Activated effector memory CD4-positive, alpha-beta T cell treated with anti-CD3 and anti-CD28 coated beads, Interleukin-2, amount 50 U/mL, for 16 hours (primary cell): ENCODE measurements at regions not wholly inside any gene's neighbourhood (a gene's known extent, or its start where the extent isn't known, plus 50 kb on each side); places are given as distances from the start of the nearest gene placed in this dataset.

Source experiments
- DNase-seq: peaks from one replicate; pipeline ENCODE4 v3.0.0-alpha.2; 2020

DNA sequence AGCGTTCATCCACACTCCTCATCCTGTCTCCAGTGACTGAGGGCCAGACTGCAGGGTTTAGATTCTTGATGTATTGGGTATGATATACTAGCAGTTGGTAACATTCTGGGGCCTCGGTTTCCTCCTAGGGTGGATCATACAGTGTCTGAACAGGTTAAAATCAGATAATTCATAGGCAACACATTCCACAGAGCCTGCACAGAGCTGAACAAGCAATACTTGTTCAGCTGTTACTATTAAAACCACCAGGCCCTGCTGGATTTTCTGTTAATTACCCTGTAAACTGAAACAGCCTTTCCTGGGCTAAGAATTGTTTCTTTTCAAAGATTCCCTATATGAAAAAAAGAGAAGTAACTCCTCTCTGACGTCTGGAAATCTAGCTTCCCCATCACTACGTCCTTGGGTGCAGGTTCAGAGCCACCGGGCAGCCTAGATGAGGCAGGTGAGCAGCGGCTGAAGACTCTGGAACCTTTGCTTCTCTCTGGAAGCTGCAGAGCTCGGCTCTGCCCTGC lies 1313.5 kb upstream of the WWC1 start:
- DNase-seq = no peak

DNA sequence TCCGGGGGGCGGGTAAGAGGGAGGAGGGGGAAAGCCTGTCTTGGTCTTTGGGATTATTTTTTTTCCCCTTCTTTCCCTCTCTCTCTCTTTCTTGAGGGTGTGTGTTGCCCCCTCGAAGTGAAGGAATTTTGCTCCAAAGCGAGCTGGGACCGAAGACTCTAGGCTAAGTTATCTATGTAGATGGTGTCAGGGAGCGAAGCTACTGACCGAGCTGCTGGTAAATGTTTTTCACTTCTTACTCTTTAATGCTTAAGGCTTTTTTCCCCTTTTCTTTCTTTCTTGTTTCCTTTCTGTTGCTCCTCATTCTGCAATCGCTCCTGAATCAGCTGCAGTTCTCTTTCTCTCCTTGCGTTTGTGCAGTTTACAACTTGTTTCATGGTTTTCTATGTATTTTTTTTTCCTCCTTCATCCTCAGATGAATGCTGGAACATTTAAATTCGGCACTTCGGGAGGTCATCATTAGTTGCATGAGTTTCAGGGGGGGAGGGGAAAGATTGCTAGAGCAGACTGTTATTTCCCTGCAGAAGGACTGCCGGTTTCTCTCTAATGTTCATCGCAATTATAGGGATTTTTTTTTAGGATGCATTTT lies 1312.0 kb upstream of the WWC1 start:
- no peak for DNase-seq

DNA sequence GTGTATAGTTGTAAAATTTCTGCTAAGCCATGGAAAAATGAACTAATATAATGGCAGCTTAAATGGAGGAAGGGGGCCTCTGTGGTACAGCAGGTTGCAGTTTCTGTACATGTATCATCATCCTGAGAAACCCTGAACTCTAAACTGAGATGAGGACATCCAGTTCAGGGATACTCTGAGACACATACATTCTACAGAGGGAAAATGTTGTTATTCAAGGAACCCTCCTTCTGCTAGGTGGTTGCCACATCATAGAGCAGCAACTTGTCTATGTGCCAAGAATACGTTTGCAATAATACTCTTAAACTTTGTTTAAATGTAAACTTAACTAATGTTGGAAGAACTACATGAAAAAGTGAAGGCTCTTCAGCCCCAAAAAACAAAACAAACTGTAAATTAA lies 1310.8 kb upstream of the WWC1 start:
- DNase-seq = no peak

DNA sequence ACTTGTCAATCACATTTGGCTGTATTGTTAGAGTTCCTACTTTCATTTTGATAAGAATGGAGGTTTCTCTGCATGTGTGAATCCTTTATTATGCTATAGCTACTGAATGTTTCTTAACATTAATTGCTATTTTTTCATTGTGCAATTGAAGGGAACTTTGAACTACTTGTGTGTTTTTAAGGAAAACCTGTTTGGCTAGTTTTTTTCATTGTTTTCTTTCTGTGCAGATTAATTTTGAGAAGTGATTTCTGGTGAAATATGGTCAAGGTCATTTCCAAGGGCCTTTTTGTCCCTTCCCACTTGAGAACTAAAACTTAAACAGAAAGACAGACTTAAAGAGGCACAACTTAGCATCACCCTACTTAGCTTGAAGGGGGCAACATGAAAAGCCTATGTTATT lies 1309.2 kb upstream of the WWC1 start:
- DNase-seq = no peak

DNA sequence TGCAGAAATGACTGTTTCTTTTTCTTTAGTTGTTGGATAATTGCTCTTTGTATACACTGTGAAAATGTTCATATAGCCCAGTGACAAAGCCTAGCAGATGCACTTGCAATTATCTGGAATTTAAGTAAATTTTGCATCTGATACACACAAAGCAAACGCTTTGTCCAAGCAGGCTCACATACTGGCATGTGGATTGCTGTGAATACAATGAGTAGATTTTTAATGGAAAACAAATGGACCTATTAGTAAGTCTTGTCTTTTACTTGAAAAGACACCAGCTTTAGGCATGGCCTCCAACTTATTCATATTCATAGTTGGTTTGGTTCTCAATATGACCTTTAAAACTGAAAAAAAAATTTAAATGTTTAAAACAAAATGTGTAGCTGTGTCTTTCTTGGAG lies 1299.8 kb upstream of the WWC1 start:
- no peak for DNase-seq

DNA sequence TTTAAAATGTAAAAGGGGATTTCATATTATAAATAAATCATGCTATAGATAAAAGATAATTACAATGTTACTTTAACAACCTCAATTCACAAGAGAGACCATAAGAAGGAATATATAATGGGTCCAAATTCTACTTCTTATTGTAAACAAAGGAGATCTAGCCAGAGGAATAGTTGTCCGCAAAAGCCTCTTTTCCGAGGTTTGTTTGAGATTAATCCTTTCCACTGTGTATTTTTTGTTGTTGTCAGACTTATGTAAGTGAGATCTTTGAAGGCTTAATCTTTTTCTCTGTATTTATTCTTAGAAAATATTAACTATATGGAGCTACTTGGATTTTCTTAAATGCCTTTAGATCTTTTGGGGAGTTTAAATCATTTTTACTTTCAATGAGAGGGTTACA lies 1299.3 kb upstream of the WWC1 start:
- DNase-seq = no peak

DNA sequence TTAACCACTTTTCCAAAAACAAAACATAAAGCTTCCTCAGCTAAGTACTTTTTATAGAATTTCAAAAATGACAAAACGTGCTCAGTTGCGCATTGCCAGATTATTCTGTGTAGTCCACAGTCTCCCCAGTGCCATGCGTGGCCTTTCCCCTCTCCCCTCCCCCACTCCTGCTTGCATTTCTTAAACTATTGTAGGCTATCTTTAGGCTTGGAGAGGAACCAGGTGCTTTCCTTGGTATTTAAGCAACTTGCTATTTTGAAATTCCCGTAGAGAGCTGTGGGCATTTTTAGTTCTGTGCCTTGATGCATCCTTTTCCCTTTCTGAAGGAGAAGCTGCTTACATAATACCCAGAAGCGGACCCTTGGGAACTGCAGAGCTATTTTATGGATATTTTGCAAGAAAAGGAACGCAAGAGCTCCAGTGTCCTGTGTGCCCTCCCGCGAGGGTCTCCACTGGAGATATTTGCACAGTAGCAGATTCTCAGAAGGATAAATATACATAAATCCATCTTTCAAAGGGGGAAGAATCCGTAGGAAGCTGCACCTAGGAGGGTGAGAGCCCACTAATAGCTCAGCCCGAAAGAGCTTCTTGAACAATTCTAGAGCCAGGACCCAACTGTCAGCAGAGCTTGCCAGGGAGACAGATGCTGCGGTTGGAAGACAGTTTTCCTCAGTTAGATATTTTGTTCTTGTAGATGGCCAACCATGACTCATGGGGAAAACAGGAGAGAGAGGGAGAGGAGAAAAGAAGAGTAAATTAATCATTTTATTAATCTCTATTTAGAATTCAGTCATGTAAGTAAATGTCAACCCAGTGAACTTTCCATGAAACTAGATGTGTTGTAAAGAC lies 1298.3 kb upstream of the WWC1 start:
- no peak for DNase-seq

DNA sequence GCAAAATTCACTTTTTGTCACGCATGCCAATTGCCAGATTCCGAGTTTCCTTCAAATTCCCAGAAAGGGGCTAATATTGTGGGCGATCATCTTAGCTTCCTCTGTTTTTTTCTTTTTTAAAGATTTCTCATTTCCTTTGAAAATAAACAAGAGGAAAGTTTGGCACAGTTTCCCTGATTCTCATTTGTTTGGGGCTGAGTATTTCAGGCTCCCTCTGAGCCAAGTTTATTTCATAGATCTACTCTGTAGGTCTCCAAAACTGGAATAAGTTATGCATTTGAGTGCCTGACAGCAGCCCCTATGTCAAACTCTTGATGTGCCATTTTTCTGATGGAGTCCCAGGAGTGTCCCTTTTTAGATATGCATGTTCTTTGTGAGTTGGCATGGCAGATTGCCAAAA lies 1297.2 kb upstream of the WWC1 start:
- no peak for DNase-seq

DNA sequence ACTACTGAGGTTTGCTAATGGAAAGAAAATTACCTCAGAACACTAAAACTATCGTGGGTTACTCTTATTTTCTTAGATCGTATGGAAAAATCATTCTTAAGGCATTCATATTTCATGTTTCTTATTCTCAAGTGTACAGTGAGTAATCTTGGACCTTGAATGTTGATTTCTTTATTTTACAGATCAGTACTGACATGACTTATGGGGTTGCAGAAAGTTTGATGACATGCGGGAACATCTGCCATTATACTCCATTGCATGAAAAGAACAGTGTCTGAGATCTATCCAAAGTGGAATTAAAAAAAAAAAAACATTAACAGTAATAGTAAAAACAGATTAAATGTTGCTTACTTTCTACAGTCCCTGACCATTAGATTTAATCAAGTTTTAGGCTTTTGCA lies 1290.2 kb upstream of the WWC1 start:
- DNase-seq = no peak

DNA sequence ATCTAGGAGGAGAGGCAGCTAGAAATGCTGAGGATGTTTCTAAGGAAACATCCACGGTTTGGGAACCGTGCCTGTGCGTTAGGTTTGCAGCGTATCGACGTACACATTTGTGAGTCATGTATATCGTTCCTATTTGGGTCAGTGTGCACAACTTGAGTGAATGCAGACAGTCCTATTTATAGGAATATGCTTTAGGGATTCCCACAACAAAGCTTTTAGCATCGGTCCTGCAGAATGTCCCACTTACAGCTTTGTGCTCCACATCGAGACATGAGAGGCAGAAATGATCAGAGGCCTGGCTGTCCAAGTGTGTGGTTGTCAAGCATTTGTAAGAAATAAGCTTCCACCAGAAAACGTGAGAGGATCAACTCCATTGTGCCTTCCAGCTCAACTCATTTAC lies 1282.7 kb upstream of the WWC1 start:
- DNase-seq = no peak

DNA sequence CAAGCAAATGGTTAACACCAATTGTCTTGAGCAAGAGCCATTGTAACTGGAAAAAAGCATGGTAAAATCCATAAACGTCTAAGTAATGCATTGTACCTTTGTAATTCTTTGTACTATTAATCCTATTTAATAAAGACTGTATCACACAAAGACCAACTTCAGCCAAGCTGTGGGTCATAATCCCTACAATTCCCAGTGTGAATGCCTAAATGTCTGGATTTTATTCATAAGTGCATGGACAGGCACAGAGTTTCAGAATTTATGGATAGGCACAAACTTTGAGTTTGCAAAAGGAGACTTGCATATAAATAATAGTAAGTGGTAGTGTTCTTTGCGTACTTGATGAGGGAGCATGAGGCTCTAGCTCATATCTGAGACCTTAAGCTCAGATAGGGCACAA lies 1280.2 kb upstream of the WWC1 start:
- DNase-seq = no peak

DNA sequence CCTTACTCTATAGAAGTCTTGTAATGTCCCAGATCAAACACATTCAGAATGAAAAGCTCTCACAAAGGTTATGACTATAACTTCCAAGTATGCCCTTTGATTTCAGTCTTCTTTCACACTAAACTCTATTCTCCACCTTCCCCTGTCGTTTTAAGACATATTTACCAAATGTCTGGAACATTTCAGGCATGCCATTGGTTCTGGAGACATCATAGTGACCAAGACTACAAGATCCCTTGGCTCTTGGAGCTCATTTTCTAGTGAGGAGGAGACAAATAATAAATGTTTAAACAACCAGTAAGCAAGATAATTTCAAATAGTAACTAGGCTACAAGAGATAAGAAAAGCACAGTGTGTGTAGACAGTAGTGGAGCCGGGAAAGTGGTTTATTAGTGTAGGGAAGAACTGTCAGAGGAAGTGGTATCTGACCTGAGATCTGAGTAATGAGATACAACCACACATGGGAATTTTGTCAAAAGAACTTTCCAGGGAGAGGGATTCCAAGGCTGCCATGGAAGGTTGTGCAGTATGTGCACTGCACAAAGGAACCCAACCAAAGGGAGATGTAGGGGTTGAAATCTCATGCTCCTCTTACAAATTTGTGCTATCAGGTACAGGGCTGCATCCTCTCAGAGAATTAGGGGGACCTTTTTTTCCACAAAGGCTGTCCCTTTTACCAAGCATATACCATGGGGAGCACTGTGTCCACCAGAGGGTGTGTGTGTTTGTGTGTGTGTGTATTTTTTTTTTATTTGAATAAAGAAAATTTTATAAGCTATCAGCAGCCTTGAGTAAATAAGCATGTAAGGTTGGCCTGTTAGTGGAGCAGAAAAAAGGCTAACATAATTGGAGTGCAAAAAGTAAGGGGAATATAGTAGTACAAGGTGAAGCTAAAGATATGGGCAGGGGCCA lies 1279.1 kb upstream of the WWC1 start:
- DNase-seq = no peak

DNA sequence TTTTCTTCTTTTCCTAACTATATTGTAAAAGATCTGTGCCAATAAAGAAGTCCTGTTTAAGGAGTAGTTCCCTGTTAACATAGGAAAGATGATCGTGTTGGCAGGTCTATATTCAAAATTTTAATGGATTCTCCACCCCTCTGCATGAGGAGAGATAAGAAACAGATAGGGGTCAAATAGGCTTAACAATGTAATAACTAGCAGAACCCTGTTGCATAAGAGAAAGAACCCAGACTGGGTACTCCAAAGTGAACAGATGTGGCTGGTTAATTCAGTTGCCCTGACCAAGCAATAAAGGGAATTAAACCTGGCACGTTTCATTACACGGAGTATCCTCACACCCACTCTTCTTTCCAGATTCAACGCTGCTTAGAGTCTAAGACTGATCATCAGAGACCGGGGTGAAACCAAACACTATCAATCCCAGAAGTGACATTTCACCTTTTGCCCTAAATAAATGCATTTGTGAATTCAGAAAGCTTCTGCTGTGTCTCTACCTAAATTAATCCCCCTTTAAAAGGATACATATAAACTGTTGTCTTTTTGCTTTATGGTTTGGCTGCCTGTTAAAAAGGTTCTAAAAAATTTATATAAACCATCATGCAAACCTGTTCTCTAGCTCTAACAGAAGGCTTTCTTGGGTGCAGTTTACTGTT lies 1276.9 kb upstream of the WWC1 start:
- DNase-seq = no peak

DNA sequence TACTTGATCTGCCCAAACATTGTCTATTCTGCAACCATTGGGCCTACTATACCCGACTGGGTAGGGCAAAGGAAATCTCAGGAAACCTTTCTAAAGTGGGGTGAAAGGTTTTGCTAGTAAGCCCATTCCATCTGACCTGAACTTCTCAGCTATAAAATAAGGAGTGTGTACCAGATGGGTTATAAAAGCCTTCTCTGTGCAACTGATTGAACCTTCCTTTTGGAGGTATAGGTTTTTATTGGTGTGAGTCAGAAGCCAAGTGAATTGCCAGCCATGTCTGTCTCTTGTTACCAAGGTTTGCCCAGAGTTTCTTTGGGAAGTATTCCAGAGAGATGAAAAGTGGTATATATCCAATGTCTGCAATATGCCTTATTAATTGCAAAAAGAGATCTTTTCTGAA lies 1271.0 kb upstream of the WWC1 start:
- DNase-seq = no peak

DNA sequence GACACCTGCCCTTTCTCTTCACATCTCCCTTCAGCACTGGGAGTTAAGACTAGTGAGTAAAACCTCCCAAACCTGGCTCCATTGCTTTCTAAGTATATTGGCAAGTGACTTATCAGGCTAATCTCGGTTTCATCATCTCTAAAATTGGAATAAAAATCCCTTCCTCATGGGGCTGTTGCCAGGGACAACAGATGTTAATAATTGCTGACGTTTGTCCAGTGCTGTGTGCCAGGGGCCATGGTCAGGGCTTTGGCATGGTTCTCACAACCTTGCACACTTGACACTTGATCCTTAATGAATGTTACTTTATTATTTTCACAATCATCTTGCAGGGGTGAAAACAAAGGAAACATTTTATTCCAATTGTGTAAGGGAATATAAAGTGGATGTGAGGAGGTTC lies 1262.0 kb upstream of the WWC1 start:
- no peak for DNase-seq

DNA sequence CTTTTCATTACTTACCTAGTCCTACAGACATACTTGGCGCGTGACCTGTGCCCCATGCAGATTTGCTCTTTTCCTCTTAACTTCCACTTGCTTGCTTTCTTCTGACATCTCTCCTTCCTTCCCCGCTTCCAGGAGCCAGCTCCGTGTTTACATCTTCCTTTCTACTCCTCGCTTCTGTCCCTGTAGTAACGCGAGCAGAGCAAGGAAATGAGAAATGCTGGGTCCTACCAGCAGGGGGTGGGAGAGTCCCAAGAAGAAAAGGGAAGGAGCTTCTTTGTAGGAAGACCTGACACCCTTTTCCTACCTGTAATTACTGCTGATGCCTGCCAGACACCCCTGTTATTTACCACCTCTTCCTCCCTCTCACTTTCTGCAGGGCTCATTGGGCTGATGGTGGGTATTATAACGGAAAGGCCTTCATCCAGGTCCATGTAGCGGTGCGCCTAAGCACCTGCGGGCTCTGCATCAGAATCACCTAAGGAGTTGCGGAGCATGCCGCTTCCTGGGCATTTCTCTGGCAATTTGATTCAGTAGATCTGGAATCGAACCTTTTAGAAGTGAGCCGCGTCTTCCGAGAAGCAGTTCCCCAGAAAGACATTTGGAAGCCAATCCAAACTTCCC lies 1260.8 kb upstream of the WWC1 start:
- no peak for DNase-seq

DNA sequence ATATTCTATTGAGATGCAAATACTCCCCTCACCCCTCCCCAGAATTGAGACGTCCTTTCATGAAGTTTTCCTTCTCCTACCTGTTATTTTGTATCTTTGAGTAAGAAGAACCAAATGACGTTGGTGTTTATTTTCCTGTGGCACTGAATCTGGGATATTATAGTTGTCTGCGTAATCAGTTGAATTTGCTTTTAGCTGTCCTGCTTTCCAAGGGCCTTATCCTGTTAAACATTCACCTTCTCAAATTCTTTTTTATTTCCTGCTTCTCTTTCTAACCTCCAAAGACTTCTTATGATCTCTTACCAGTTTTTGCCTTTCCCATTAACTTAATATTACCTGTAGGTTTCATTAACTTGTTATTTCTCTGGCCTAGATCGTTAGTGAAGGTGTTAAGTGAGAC lies 1254.9 kb upstream of the WWC1 start:
- DNase-seq = no peak

DNA sequence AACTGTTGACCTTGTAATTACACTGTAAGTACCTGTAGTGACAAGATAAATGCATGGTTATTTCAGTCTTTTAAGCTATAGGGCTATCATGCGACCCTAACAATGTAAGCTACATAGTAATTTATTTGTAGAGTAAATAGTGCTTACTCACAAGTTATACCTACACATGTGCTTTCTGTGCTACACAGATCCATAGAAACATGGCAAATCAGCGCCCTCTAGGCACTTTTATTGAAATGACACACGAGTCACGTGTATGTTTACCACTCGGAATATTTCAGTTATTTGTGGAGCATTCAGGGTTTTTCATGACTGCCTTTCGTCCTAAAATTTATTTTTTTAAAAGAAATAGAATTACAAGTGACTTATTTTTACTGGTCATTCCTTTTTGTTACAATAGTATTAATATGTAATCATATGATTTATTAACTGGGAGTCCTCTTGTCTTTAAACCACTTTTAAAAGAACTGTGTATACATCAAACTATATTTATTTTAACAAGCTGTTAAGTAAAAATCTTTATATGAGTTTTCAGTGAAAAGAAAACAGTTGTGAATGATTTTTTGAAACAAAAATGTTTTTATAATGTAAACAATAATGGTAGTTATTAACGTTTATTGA lies 1242.3 kb upstream of the WWC1 start:
- DNase-seq = no peak

DNA sequence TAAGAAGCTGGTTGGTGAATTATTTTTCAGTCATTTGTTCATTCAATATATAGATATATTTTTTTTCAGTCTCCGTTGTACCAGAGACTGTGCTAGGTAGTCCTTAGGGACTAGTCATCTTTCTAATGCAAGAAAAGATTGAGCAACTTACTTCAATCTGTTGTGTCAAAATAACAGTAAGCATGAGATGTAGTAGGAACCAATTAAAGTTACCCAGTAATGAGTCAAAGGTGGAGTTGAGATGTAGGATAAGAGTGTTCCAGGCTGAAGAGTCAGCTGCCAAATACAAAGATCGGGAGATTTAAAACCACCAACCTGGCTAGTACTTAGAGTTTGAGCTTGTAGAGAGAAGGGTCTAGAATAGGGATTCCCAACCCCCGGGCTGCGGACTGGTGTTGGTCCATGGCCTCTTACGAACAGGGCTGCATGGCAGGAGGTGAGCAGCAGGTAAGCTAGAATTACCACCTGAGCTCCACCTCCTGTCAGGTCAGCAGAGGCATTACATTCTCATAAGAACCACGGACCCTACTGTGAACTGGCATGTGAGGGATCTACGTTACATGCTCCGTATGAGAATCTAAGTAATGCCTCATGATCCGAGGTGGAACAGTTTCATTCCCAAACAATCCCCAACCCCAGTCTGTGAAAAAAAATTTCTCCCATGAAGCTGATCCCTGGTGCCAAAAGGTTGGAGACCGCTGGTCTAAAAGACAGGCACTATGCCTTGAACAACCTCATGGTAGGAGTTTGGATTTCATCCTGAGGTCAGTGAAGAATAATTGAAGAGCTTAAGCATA lies 1241.5 kb upstream of the WWC1 start:
- no peak for DNase-seq

DNA sequence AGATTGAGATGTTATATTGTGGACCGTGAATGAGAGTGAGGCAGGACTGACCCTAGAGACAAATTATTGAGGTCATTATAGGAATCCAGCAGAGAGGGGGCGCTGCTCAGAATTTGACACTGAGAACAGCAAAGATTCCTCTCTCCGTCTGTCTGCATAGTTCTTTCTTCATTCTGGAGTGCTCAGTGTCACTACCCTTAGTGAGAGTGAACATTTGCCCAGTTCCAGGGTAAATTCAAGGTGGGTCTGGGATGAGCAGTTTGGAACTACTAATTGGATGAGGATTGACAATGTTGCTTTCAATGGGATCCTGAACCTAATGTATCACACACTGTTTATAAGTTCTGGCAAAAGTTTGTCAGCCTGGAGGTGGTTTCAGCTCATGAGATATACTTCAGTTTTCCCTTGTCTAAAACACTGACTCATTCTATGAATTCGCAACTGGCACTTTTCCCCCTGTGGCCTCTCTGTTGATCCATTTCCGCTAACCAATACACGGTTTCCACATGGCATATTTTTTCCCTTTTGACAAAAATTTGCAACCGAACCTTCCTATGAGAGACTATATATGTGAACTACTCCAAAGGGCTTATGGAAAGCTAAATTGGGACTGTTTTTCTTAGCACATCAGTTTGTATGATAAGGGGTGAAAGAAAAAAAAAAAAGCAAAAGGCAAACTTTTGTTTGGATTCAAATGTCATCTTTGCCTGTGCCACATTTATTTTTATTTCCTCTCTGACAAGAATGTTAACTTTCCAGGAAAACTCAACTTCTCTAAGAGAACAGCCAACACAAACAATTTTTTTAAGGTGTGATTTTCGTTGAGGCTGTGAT lies 1240.7 kb upstream of the WWC1 start:
- DNase-seq = no peak
